Mucosa of descending colon (tissue), 3 donors: ENCODE measurements at regions not wholly inside any gene's neighbourhood (a gene's known extent, or its start where the extent isn't known, plus 50 kb on each side); places are given as distances from the start of the nearest gene placed in this dataset.

Source experiments
- ATAC-seq: fragments of 200-7000 bp; cut with Tn5 transposase; one replicate; pipeline ENCODE4 v1.9.1; 2020; ENCODE audit warnings: mild to moderate bottlenecking, moderate library complexity
- DNase-seq, 3 donors: peaks; one replicate each; pipeline ENCODE4 v3.0.0-alpha.2; 2020
- H3K36me3 ChIP-seq: fragments of 200-600 bp; one replicate; pipeline ENCODE4 v1.8.0; 2021; ENCODE audit warnings: low read depth, mild to moderate bottlenecking
- H3K4me1 ChIP-seq: fragments of 200-600 bp; one replicate; pipeline ENCODE4 v1.8.0; 2021; ENCODE audit warnings: low read depth, mild to moderate bottlenecking
- H3K4me3 ChIP-seq: fragments of 200-600 bp; one replicate; pipeline ENCODE4 v1.8.0; 2021; ENCODE audit warnings: mild to moderate bottlenecking
- H3K9me3 ChIP-seq: fragments of 200-600 bp; one replicate; pipeline ENCODE4 v1.8.0; 2021; ENCODE audit warnings: mild to moderate bottlenecking
- CTCF ChIP-seq: fragments of 200-600 bp; IDR thresholded peaks from one replicate; pipeline ENCODE4 v1.8.0; 2022; ENCODE audit warnings: antibody characterized with exemption, mild to moderate bottlenecking
- intact Hi-C, 2 donors: fragments of 100-400 bp; cut with DNase I in 1 of 2; cut with micrococcal nuclease in 1 of 2; formaldehyde crosslinking; loops; one replicate each; pipeline versions ENCODE4 v1.11.0 to v1.11.1; 2022; cut with DNase I, micrococcal nuclease
- donor health status: DM: no; HTN: no; CAD: no; lungs with moderate emphysema.
- donor health status: DM: no; HTN: no; CAD: no.
- donor health status: DM: no; HTN: yes; CAD: no.

GRCh38 chr18:41763361-41763760 lies 191.7 kb upstream of the PIK3C3 start:
- TF ChIP-seq CTCF, result no peak
- intact Hi-C loops, result no loop called here
- no peak overlapping the region for H3K4me3 ChIP-seq
- H3K9me3 ChIP-seq, result no peaks in the 10 kb centered on the region
- ATAC-seq (no peak), DNase-seq (no peak)
- no peaks in the 10 kb centered on the region for H3K36me3 ChIP-seq
- no peaks in the 10 kb centered on the region for H3K4me1 ChIP-seq

GRCh38 chr18:41761333-41762018 lies 193.6 kb upstream of the PIK3C3 start:
- TF ChIP-seq CTCF, result no peak
- Histone ChIP-seq H3K9me3 (no peaks in the 10 kb centered on the region), H3K4me3 (no peak overlapping the region), H3K36me3 (no peaks in the 10 kb centered on the region), H3K4me1 (no peaks in the 10 kb centered on the region)
- intact Hi-C loops, result no loop called here
- DNase-seq (no peak), ATAC-seq (no peak)

GRCh38 chr18:41758534-41758933 lies 196.5 kb upstream of the PIK3C3 start:
- H3K4me3 ChIP-seq, result no peak overlapping the region
- no peaks in the 10 kb centered on the region for H3K4me1 ChIP-seq
- no peaks in the 10 kb centered on the region for H3K9me3 ChIP-seq
- intact Hi-C loops, result no loop called here
- no peaks in the 10 kb centered on the region for H3K36me3 ChIP-seq
- no peak for ATAC-seq
- no peak for DNase-seq
- no peak for TF ChIP-seq CTCF

GRCh38 chr18:41756141-41756540 lies 198.9 kb upstream of the PIK3C3 start:
- no peak for DNase-seq
- H3K9me3 ChIP-seq, result no peaks in the 10 kb centered on the region
- no peak for TF ChIP-seq CTCF
- no peaks in the 10 kb centered on the region for H3K36me3 ChIP-seq
- intact Hi-C loops, result no loop called here
- no peak for ATAC-seq
- H3K4me3 ChIP-seq, result no peak overlapping the region
- H3K4me1 ChIP-seq, result no peaks in the 10 kb centered on the region

GRCh38 chr18:41754332-41754731 lies 200.7 kb upstream of the PIK3C3 start:
- Histone ChIP-seq H3K4me3 (no peak overlapping the region), H3K4me1 (no peaks in the 10 kb centered on the region), H3K9me3 (no peaks in the 10 kb centered on the region), H3K36me3 (no peaks in the 10 kb centered on the region)
- ATAC-seq, result no peak
- intact Hi-C loops, result no loop called here
- no peak for TF ChIP-seq CTCF
- DNase-seq, result no peak

GRCh38 chr18:41753826-41754225 lies 201.2 kb upstream of the PIK3C3 start:
- TF ChIP-seq CTCF, result no peak
- H3K9me3 ChIP-seq, result no peaks in the 10 kb centered on the region
- no peak overlapping the region for H3K4me3 ChIP-seq
- DNase-seq, result no peak
- H3K36me3 ChIP-seq, result no peaks in the 10 kb centered on the region
- intact Hi-C loops, result no loop called here
- no peaks in the 10 kb centered on the region for H3K4me1 ChIP-seq
- ATAC-seq, result no peak
